Lung (tissue), 11 donors: ENCODE measurements at regions not wholly inside any gene's neighbourhood (a gene's known extent, or its start where the extent isn't known, plus 50 kb on each side); places are given as distances from the start of the nearest gene placed in this dataset.

Source experiments
- ATAC-seq: fragments of 200-7000 bp; cut with Tn5 transposase; one replicate; pipeline ENCODE4 v1.9.1; 2020; ENCODE audit warnings: moderate number of reproducible peaks; ENCODE audit not compliant: insufficient read depth, low FRiP score
- DNase-seq, 3 donors: peaks; one replicate each; pipeline ENCODE4 v3.0.0-alpha.2; 2013 to 2017
- H3K27ac ChIP-seq, 2 donors: one replicate each; pipeline ENCODE4 v1.5.1; 2013; ENCODE audit warnings: mild to moderate bottlenecking in 2 of 2, moderate library complexity in 2 of 2, control low read depth in 1 of 2, inconsistent platforms in 1 of 2, low read depth in 1 of 2, low read length in 1 of 2
- H3K27me3 ChIP-seq, 3 donors: one replicate each; pipeline ENCODE4 v1.5.1; 2013; ENCODE audit warnings: low read length in 2 of 3; ENCODE audit not compliant: control insufficient read depth in 3 of 3, insufficient read depth in 3 of 3
- H3K36me3 ChIP-seq, 4 donors: one replicate each; pipeline ENCODE4 v1.5.1; 2013; ENCODE audit warnings: low read length in 4 of 4, mild to moderate bottlenecking in 1 of 4, moderate library complexity in 1 of 4; ENCODE audit not compliant: control insufficient read depth in 4 of 4, insufficient read depth in 4 of 4
- H3K4me1 ChIP-seq, 5 donors: one replicate each; pipeline ENCODE4 v1.5.1; 2013; ENCODE audit warnings: low read length in 5 of 5, mild to moderate bottlenecking in 2 of 5, moderate library complexity in 1 of 5; ENCODE audit not compliant: control insufficient read depth in 5 of 5, insufficient read depth in 5 of 5
- H3K4me3 ChIP-seq: one replicate; pipeline ENCODE4 v1.5.1; 2013; ENCODE audit warnings: mild to moderate bottlenecking, control low read depth, moderate library complexity
- H3K9ac ChIP-seq, 2 donors: one replicate each; pipeline ENCODE4 v1.5.1; 2013; ENCODE audit warnings: low read length in 2 of 2, control low read depth in 1 of 2; ENCODE audit not compliant: insufficient read depth in 1 of 2
- H3K9me3 ChIP-seq, 4 donors: one replicate each; pipeline ENCODE4 v1.5.1; 2013; ENCODE audit warnings: low read length in 3 of 4, mild to moderate bottlenecking in 1 of 4, moderate library complexity in 1 of 4; ENCODE audit not compliant: control insufficient read depth in 4 of 4, insufficient read depth in 3 of 4
- CTCF ChIP-seq: IDR thresholded peaks from 2 replicates; pipeline ENCODE4 v1.5.1; 2012; ENCODE audit warnings: mild to moderate bottlenecking; ENCODE audit errors: control extremely low read depth, extremely low read depth
- WGBS, 2 donors: extraction: QIAGEN DNeasy Blood & Tissue Kit; methylation state at CpG; one replicate each; pipeline ENCODE4 v1.1.7; 2013; 5-methylcytosine and 5-hydroxymethylcytosine counted together
- donor health status: control.
- donor health status: control.
- donor health status: Bipolar disorder and iron deficiency.
- donor health status: healthy.
- donor health status: DM: yes; HTN: yes; CAD: no.

GRCh38 chr16:50859628-50860360, 117.9 kb downstream of the CYLD start:
- H3K27ac ChIP-seq: no peak overlapping the region
- no peaks in the 10 kb centered on the region for H3K27me3 ChIP-seq
- 90 to 92% methylated on average over 12 of the region's 12 CpGs for WGBS, 2 donors
- H3K9me3 ChIP-seq: peaks cover 0 to 10% (median 0%) of the 10 kb centered on the region in 4 donors
- no peak overlapping the region for H3K4me3 ChIP-seq
- H3K4me1 ChIP-seq: no peaks in the 10 kb centered on the region
- no peak for ATAC-seq
- TF ChIP-seq CTCF: no peak
- H3K36me3 ChIP-seq: no peaks in the 10 kb centered on the region
- no peak overlapping the region for H3K9ac ChIP-seq
- DNase-seq: no peak

- Histone ChIP-seq H3K9ac (no peak overlapping the region), H3K27ac (no peak overlapping the region), H3K36me3 (no peaks in the 10 kb centered on the region), H3K9me3 (peaks cover 0 to 10% (median 0%) of the 10 kb centered on the region in 4 donors), H3K27me3 (no peaks in the 10 kb centered on the region), H3K4me1 (no peaks in the 10 kb centered on the region), H3K4me3 (no peak overlapping the region)
- no peak for TF ChIP-seq CTCF
- ATAC-seq (no peak), DNase-seq (no peak)
- 75 to 85% methylated on average over 10 of the region's 10 CpGs for WGBS, 2 donors
Observed at GRCh38 chr16:50858877-50859627, 117.2 kb downstream of the CYLD start.

GRCh38 chr16:50858376-50858775, 116.5 kb downstream of the CYLD start:
- no peak overlapping the region for H3K4me3 ChIP-seq
- no peaks in the 10 kb centered on the region for H3K27me3 ChIP-seq
- WGBS, 2 donors: 85 to 90% methylated on average over 6 of the region's 6 CpGs
- H3K9ac ChIP-seq: no peak overlapping the region
- DNase-seq (no peak), ATAC-seq (no peak)
- H3K9me3 ChIP-seq: peaks cover 0 to 10% (median 0%) of the 10 kb centered on the region in 4 donors
- no peaks in the 10 kb centered on the region for H3K4me1 ChIP-seq
- H3K27ac ChIP-seq: no peak overlapping the region
- no peaks in the 10 kb centered on the region for H3K36me3 ChIP-seq
- TF ChIP-seq CTCF: no peak
